ENCODE measurements at regions not wholly inside any gene's neighbourhood (a gene's known extent, or its start where the extent isn't known, plus 50 kb on each side); places are given as distances from the start of the nearest gene placed in this dataset.

DNA sequence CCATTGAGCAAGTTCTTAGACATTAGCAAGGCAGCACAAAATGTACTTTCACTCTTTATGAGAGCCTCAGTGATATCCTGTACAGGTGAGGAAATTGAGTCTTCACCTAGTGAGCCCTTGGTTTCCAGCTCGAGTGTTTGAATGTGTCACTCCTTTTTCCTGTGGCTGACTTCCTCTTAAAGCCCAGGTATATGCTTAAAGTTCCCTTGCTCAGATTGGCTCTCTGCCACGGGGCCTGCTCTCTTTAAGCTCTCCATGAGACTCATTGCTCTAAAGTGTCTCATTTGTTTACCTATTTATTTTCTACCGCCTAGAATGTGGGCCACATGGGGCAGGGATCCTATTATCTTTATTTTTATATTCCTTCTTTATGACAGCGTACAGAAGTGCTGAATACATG, 324.9 kb downstream of the SIPA1L2 start:
- Histone ChIP-seq H3K4me1 (ENCODE audit: control insufficient read depth in 5 of 5, insufficient read depth in 5 of 5, low read length in 5 of 5) (peaks cover 0 to 38% (median 5%) of the 10 kb centered on the region in 5 donors), H3K27me3 (ENCODE audit: control insufficient read depth in 5 of 5, insufficient read depth in 4 of 5, low read length in 5 of 5) (peaks cover 0 to 5% (median 0%) of the 10 kb centered on the region in 5 donors), H3K27ac (ENCODE audit: low read depth, low read length) (no peak overlapping the region), H3K9me3 (ENCODE audit: control insufficient read depth in 5 of 5, low read length in 5 of 5) (no peaks in the 10 kb centered on the region), H3K9ac (ENCODE audit: low read length in 5 of 5) (no peak overlapping the region), H3K36me3 (ENCODE audit: control insufficient read depth in 5 of 5, insufficient read depth in 5 of 5, low read length in 5 of 5) (no peaks in the 10 kb centered on the region), H3K4me3 (ENCODE audit: low read depth in 1 of 5, low read length in 5 of 5) (no peak overlapping the region)

DNA sequence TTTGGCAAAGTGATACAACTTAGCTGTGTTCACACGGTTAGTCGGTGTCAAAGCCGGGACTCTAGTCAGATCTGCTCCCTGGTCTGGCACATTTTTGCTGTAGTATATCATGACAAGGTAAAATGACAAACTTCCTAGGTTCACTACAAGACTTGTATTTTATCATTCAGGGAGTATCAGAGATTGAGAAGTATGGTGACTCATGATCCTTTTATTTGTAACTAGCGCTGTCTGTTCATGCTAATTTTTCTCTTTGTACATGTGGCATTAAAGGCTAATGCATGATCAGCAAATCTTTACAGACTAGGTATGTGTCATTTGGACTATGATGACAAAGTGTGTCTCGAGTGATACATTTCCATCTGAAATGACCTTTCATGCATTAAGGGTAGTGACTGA, 326.7 kb downstream of the SIPA1L2 start:
- Histone ChIP-seq H3K9me3 (ENCODE audit: control insufficient read depth in 5 of 5, low read length in 5 of 5) (no peaks in the 10 kb centered on the region), H3K27ac (ENCODE audit: low read depth, low read length) (no peak overlapping the region), H3K9ac (ENCODE audit: low read length in 5 of 5) (no peak overlapping the region), H3K4me3 (ENCODE audit: low read depth in 1 of 5, low read length in 5 of 5) (no peak overlapping the region), H3K4me1 (ENCODE audit: control insufficient read depth in 5 of 5, insufficient read depth in 5 of 5, low read length in 5 of 5) (peaks cover 0 to 32% (median 5%) of the 10 kb centered on the region in 5 donors), H3K36me3 (ENCODE audit: control insufficient read depth in 5 of 5, insufficient read depth in 5 of 5, low read length in 5 of 5) (no peaks in the 10 kb centered on the region), H3K27me3 (ENCODE audit: control insufficient read depth in 5 of 5, insufficient read depth in 4 of 5, low read length in 5 of 5) (peaks cover 0 to 5% (median 0%) of the 10 kb centered on the region in 5 donors)

GRCh38 chr1:232302376-232303221, 327.3 kb downstream of the SIPA1L2 start:
- Histone ChIP-seq H3K27me3 (ENCODE audit: control insufficient read depth in 5 of 5, insufficient read depth in 4 of 5, low read length in 5 of 5) (peaks cover 0 to 5% (median 0%) of the 10 kb centered on the region in 5 donors), H3K4me1 (ENCODE audit: control insufficient read depth in 5 of 5, insufficient read depth in 5 of 5, low read length in 5 of 5) (peaks cover 0 to 27% (median 5%) of the 10 kb centered on the region in 5 donors), H3K4me3 (ENCODE audit: low read depth in 1 of 5, low read length in 5 of 5) (no peak overlapping the region)

GRCh38 chr1:232301246-232301645, 328.7 kb downstream of the SIPA1L2 start:
- Histone ChIP-seq H3K27me3 (ENCODE audit: control insufficient read depth in 5 of 5, insufficient read depth in 4 of 5, low read length in 5 of 5) (peaks cover 0 to 5% (median 0%) of the 10 kb centered on the region in 5 donors), H3K4me3 (ENCODE audit: low read depth in 1 of 5, low read length in 5 of 5) (no peak overlapping the region), H3K9me3 (ENCODE audit: control insufficient read depth in 5 of 5, low read length in 5 of 5) (no peaks in the 10 kb centered on the region), H3K4me1 (ENCODE audit: control insufficient read depth in 5 of 5, insufficient read depth in 5 of 5, low read length in 5 of 5) (peaks cover 0 to 14% (median 0%) of the 10 kb centered on the region in 5 donors), H3K36me3 (ENCODE audit: control insufficient read depth in 5 of 5, insufficient read depth in 5 of 5, low read length in 5 of 5) (no peaks in the 10 kb centered on the region), H3K27ac (ENCODE audit: low read depth, low read length) (no peak overlapping the region), H3K9ac (ENCODE audit: low read length in 5 of 5) (no peak overlapping the region)

More at GRCh38 chr1:232302376-232303221, 327.3 kb downstream of the SIPA1L2 start:
- H3K27ac ChIP-seq (ENCODE audit: low read depth, low read length), result no peak overlapping the region
- H3K9me3 ChIP-seq (ENCODE audit: control insufficient read depth in 5 of 5, low read length in 5 of 5), result no peaks in the 10 kb centered on the region
- H3K36me3 ChIP-seq (ENCODE audit: control insufficient read depth in 5 of 5, insufficient read depth in 5 of 5, low read length in 5 of 5), result no peaks in the 10 kb centered on the region
- no peak overlapping the region for H3K9ac ChIP-seq (ENCODE audit: low read length in 5 of 5)

DNA sequence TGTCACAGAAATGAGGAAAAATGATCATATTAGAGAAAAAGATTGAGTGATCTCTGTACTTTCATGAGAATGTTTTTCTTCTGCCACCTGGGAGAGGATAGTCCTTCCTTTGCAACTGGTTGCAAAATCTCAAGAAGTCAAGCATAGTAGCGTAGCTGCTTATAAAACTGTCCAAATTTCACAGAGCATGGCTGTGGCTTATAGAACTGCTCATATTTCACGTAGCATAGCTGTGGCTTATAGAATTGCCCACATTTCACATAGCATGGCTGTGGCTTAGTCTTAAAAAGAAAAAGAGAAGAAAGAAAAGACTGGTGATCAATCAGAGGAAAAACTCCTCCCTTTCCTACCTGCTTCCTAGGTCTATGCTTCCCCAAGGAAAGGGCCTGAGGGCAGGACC, 329.5 kb downstream of the SIPA1L2 start:
- Histone ChIP-seq H3K36me3 (ENCODE audit: control insufficient read depth in 5 of 5, insufficient read depth in 5 of 5, low read length in 5 of 5) (no peaks in the 10 kb centered on the region), H3K9ac (ENCODE audit: low read length in 5 of 5) (no peak overlapping the region), H3K4me1 (ENCODE audit: control insufficient read depth in 5 of 5, insufficient read depth in 5 of 5, low read length in 5 of 5) (peaks cover 0 to 6% (median 0%) of the 10 kb centered on the region in 5 donors), H3K4me3 (ENCODE audit: low read depth in 1 of 5, low read length in 5 of 5) (no peak overlapping the region), H3K27me3 (ENCODE audit: control insufficient read depth in 5 of 5, insufficient read depth in 4 of 5, low read length in 5 of 5) (peaks cover 0 to 5% (median 0%) of the 10 kb centered on the region in 5 donors), H3K27ac (ENCODE audit: low read depth, low read length) (no peak overlapping the region), H3K9me3 (ENCODE audit: control insufficient read depth in 5 of 5, low read length in 5 of 5) (no peaks in the 10 kb centered on the region)

GRCh38 chr1:232296461-232296860, 333.5 kb downstream of the SIPA1L2 start:
- H3K9me3 ChIP-seq (ENCODE audit: control insufficient read depth in 5 of 5, low read length in 5 of 5), result no peaks in the 10 kb centered on the region

DNA sequence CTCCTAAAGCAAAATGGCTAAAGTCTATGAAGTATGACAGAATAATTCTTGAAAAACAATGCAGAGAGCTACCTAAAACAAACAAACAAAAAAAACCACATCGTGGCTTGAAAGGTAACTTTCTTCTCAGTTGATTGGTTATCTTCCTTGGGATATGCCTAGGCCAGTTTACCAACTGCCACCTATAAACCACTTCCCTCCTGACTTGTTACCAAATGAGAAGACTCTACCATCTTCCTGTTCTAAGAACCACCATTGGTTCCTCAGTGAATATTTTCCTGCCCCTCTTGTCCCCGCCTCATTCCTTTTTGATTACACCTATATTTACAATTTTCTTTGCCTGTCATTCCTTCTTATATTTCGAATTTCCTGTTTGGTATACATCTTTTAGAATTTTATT, 336.6 kb downstream of the SIPA1L2 start:
- H3K36me3 ChIP-seq (ENCODE audit: control insufficient read depth in 5 of 5, insufficient read depth in 5 of 5, low read length in 5 of 5), result no peaks in the 10 kb centered on the region
- no peaks in the 10 kb centered on the region for H3K27me3 ChIP-seq (ENCODE audit: control insufficient read depth in 5 of 5, insufficient read depth in 4 of 5, low read length in 5 of 5)
- no peak overlapping the region for H3K9ac ChIP-seq (ENCODE audit: low read length in 5 of 5)
- no peaks in the 10 kb centered on the region for H3K9me3 ChIP-seq (ENCODE audit: control insufficient read depth in 5 of 5, low read length in 5 of 5)
- H3K4me3 ChIP-seq (ENCODE audit: low read depth in 1 of 5, low read length in 5 of 5), result no peak overlapping the region
- no peak overlapping the region for H3K27ac ChIP-seq (ENCODE audit: low read depth, low read length)
- H3K4me1 ChIP-seq (ENCODE audit: control insufficient read depth in 5 of 5, insufficient read depth in 5 of 5, low read length in 5 of 5), result peaks cover 0 to 13% (median 8%) of the 10 kb centered on the region in 5 donors

More at GRCh38 chr1:232296461-232296860, 333.5 kb downstream of the SIPA1L2 start:
- Histone ChIP-seq H3K9ac (ENCODE audit: low read length in 5 of 5) (no peak overlapping the region), H3K4me1 (ENCODE audit: control insufficient read depth in 5 of 5, insufficient read depth in 5 of 5, low read length in 5 of 5) (peaks cover 0 to 7% (median 5%) of the 10 kb centered on the region in 5 donors), H3K36me3 (ENCODE audit: control insufficient read depth in 5 of 5, insufficient read depth in 5 of 5, low read length in 5 of 5) (no peaks in the 10 kb centered on the region), H3K4me3 (ENCODE audit: low read depth in 1 of 5, low read length in 5 of 5) (no peak overlapping the region), H3K27ac (ENCODE audit: low read depth, low read length) (no peak overlapping the region), H3K27me3 (ENCODE audit: control insufficient read depth in 5 of 5, insufficient read depth in 4 of 5, low read length in 5 of 5) (no peaks in the 10 kb centered on the region)

- Histone ChIP-seq H3K27ac (ENCODE audit: low read depth, low read length) (no peak overlapping the region), H3K4me1 (ENCODE audit: control insufficient read depth in 5 of 5, insufficient read depth in 5 of 5, low read length in 5 of 5) (peaks cover 3 to 18% (median 13%) of the 10 kb centered on the region in 5 donors), H3K9ac (ENCODE audit: low read length in 5 of 5) (no peak overlapping the region), H3K9me3 (ENCODE audit: control insufficient read depth in 5 of 5, low read length in 5 of 5) (no peaks in the 10 kb centered on the region), H3K27me3 (ENCODE audit: control insufficient read depth in 5 of 5, insufficient read depth in 4 of 5, low read length in 5 of 5) (no peaks in the 10 kb centered on the region), H3K36me3 (ENCODE audit: control insufficient read depth in 5 of 5, insufficient read depth in 5 of 5, low read length in 5 of 5) (no peaks in the 10 kb centered on the region), H3K4me3 (ENCODE audit: low read depth in 1 of 5, low read length in 5 of 5) (no peak overlapping the region)
These were observed 337.1 kb downstream of the SIPA1L2 start for GRCh38 chr1:232292818-232293217.

DNA sequence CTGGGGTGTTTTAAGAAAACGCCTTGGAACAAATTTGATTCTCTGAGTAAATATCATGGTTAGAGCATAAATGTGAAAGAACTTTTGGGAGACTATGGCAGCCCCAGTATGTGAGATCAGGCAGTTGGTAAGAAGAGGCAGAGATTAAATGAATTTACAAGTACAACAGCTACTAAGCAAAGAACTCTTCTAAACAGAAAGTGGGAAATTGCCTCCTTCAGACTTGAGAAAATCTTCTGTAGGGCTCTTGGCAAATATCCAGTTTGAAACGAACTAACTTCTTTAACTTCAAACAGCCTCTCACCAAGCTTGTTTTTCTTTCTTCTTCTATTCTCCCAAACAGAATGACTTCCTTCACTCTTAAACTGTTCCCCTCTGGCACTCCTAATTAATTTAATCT, 337.7 kb downstream of the SIPA1L2 start:
- H3K9me3 ChIP-seq (ENCODE audit: control insufficient read depth in 5 of 5, low read length in 5 of 5), result no peaks in the 10 kb centered on the region
- H3K36me3 ChIP-seq (ENCODE audit: control insufficient read depth in 5 of 5, insufficient read depth in 5 of 5, low read length in 5 of 5), result no peaks in the 10 kb centered on the region
- no peak overlapping the region for H3K27ac ChIP-seq (ENCODE audit: low read depth, low read length)
- H3K27me3 ChIP-seq (ENCODE audit: control insufficient read depth in 5 of 5, insufficient read depth in 4 of 5, low read length in 5 of 5), result no peaks in the 10 kb centered on the region
- no peak overlapping the region for H3K4me3 ChIP-seq (ENCODE audit: low read depth in 1 of 5, low read length in 5 of 5)
- H3K9ac ChIP-seq (ENCODE audit: low read length in 5 of 5), result no peak overlapping the region
- H3K4me1 ChIP-seq (ENCODE audit: control insufficient read depth in 5 of 5, insufficient read depth in 5 of 5, low read length in 5 of 5), result peaks cover 3 to 21% (median 14%) of the 10 kb centered on the region in 5 donors

- no peak overlapping the region for H3K9ac ChIP-seq (ENCODE audit: low read length in 5 of 5)
- H3K9me3 ChIP-seq (ENCODE audit: control insufficient read depth in 5 of 5, low read length in 5 of 5), result no peaks in the 10 kb centered on the region
- H3K27ac ChIP-seq (ENCODE audit: low read depth, low read length), result no peak overlapping the region
These were observed 338.3 kb downstream of the SIPA1L2 start for GRCh38 chr1:232291681-232292080.

More at GRCh38 chr1:232291681-232292080, 338.3 kb downstream of the SIPA1L2 start:
- H3K27me3 ChIP-seq (ENCODE audit: control insufficient read depth in 5 of 5, insufficient read depth in 4 of 5, low read length in 5 of 5), result no peaks in the 10 kb centered on the region
- H3K4me3 ChIP-seq (ENCODE audit: low read depth in 1 of 5, low read length in 5 of 5), result no peak overlapping the region
- peaks cover 3 to 21% (median 14%) of the 10 kb centered on the region in 5 donors for H3K4me1 ChIP-seq (ENCODE audit: control insufficient read depth in 5 of 5, insufficient read depth in 5 of 5, low read length in 5 of 5)
- H3K36me3 ChIP-seq (ENCODE audit: control insufficient read depth in 5 of 5, insufficient read depth in 5 of 5, low read length in 5 of 5), result no peaks in the 10 kb centered on the region
